Suppressor macrophage treated with lipopolysaccharide for 4 hours (primary cell): ENCODE measurements at regions not wholly inside any gene's neighbourhood (a gene's known extent, or its start where the extent isn't known, plus 50 kb on each side); places are given as distances from the start of the nearest gene placed in this dataset.

ENCODE experiments used
- DNase-seq: peaks from one replicate; pipeline ENCODE4 v3.0.0-alpha.2; 2020

DNA sequence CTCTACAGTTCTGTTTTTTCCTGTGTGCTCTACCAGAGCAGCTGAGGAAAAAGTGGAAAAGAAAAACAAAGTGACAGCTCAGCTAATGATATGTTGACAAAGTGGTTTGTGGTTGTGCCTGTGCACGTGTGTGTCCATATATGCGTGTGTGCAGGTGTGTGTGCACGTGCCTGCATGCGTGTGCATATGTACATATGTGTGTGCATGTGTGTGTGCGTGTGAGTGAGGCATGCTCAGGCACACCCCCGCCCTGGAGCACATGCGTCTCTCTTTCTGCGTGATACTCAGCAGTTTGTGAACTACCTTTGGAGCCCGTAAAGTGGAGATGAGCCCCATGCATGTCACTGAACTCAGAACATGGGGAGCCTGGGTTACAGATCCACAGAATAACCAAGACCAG lies 84.5 kb upstream of the GPR26 start:
- DNase-seq = no peak

- peak; percentile 82 for DNase-seq
Measured at GRCh38 chr10:123582084-123582989, 83.8 kb upstream of the GPR26 start.

GRCh38 chr10:123583639-123584418 lies 82.3 kb upstream of the GPR26 start:
- peak; percentile 72 for DNase-seq

DNA sequence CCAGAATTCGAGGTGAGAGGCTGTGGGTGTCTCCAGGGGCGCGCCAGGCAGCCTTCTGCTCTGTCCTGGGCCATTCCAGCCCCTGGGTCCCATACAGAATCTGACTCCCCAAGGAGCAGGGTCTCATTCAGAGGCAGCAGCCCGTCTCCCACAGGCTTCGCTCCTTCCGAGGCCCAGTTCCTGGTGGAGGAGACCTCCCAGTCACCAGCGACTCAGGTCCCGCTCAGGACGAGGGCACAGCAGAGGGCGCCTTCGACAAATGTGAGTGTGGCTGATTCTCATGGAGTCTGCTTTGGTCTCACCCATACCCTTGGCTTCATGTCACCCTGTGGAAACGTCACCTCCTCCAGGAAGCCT lies 81.8 kb upstream of the GPR26 start:
- no peak for DNase-seq

DNA sequence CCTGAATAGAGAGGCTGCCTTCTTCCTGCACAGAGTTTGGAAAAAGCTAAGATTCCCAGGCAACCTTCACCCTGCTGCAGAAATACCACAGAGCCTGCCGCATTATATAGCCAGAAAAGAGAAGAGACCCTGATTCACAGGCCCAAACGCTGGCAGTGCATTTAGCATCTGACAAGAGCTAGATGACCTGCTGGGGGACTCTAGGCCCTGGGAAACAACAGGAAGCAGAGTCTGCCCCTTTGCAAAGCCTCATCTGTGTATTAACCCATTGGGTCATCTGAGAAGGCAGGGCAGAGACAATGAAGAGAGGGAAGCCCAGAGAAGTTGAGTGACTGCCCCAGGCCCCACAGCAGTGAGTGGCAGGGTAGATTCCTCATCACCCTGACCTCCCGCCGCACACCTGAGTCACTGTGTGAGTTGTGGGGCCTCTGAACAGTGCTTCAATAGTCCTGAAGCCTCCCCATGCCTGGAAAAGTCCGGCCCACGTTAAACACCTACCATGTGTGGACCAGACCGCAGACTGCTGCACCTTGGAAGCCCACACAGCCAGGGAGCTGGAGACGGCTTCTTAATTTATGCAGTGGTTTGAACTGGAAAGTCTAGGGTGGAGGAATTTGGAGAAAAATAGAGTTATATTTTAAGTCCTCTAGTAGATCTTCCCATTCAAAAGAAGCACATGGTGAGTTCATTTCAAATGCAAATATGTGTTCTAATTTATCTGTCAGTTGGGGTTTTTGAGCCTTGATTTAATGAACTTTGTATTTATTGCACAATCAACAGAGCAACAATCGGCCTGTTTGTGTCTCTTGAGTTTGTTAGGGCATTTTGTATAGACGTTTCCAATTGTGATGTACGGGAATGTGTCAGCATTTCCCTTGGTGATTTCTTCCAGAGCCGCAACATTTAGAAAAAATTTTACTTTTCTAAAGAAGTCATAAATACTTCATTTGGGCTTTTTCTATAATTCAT lies 80.4 kb upstream of the GPR26 start:
- DNase-seq = no peak

DNA sequence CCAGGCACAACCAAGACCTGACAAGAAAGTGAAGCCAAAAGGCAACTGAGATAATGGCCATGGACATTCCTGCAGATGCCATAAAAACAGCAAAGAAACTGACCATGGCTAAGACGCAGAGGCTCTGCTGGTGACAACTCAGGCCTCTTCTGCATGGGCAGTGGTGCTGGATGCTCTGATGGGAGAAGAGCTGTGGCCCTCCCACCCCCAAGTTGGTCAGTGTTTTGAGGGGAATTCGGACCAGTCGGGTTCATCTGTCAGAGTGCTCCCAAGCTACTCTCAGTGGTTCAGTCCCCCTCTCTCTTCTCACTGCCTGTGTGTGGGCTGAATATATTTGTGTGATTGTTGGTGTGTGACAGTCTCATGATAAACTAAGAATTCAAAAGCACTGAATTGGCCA lies 79.0 kb upstream of the GPR26 start:
- no peak for DNase-seq

DNA sequence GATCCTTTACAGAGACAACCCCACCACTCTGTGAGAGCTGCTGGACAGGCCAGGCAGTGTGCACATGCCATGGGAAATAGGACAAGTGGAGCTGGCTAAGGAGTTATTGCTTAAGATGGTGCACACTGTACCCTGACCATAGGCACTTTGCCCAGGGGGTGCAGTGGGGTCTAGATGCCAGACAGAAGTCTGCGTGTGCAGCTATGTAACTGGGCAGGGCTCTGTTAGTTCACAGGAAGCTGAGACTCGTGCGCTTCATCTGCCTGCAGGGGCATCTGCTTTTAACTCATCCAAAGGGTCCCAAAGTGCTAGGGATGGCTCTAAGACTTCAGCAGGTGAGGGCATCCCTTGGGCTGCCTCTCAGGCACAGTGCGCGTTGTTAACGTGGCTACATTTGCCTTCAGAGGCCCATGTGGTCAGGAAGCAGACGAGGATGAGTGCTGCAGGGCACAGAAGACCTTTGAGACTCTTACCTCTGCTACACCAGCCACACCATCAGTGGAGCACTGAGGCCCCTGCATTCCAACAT lies 77.7 kb upstream of the GPR26 start:
- no peak for DNase-seq

GRCh38 chr10:123595661-123596060 lies 70.5 kb upstream of the GPR26 start:
- DNase-seq = no peak

GRCh38 chr10:123597676-123598075 lies 68.5 kb upstream of the GPR26 start:
- no peak for DNase-seq

- no peak for DNase-seq
Measured at GRCh38 chr10:123599366-123599849, 66.7 kb upstream of the GPR26 start.

- DNase-seq = no peak
Measured at GRCh38 chr10:123600177-123600576, 66.0 kb upstream of the GPR26 start.

DNA sequence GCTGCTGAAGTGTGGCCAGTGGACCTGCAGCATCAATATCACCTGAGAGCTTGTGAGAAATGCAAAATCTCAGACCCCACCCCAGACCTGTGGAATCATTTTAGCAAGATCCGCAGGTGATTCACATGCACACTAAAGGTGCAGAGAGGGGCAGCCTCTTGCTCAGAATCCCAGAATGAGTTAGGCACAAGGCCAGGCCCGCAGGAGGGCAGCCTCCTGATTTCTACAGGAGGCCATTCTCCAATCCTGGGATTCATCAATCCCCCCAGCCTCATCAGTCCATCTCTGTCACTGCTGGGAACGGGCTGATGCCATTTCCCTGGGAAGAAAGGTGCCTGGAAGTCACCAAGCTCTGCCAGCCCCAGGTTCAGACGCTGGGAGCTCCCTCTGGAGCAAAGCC lies 63.0 kb upstream of the GPR26 start:
- no peak for DNase-seq

DNA sequence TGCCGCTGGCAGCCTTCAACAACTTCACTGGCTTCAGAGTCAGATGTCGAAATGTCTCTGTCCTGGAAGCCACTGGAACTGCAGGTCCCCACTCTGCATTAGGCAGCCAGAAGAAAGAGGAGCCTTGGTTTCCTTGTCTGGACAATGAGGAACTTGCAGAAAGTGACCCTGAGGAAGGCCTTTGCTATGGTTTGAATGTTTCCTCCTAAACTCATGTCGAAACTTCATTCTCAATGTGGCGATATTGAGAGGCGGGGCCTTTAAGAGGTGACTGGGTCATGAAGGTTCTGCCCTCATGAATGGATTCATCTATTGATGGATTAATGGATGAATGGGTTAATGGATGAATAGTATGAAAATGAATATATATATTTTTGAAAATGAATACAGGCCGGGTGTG lies 61.6 kb upstream of the GPR26 start:
- peak; percentile 5 for DNase-seq

DNA sequence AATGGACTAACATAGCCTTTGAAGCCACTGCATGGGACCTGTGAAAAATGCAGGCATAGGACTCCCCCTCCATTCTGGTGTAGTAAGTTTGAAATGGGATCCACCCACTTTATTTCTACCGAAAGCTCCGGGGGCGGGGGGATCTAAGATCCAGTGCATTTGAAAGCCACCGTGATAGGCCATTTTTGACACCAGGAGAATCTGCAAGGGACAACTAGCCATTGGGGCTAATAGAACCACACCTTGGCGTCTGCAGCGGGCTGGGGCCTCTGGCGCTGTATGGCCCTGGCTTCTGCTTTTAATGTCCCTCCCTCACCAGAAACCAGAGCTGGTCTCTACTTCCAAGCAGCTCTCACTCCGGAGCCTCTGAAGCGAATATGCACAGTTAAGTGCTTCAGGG lies 60.1 kb upstream of the GPR26 start:
- no peak for DNase-seq

DNA sequence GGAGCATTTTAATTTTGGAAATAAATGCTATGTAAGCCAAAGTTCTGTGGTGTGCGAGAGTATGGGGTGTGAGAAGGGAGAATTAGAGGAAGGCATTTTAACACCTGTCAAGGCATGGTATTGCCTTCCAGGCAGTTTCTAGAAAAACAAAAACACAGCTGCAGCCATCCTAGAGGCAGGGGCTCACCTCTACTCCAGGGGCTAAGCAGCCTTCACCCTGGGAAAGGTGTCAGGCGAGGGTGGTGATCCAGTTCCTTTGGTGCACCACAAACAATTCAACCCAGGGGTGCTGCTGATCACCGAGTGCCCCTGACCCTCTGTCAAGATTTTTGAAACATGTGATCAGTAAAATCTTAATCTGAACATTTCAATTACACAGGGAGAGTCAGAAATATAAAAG lies 59.2 kb upstream of the GPR26 start:
- no peak for DNase-seq

DNA sequence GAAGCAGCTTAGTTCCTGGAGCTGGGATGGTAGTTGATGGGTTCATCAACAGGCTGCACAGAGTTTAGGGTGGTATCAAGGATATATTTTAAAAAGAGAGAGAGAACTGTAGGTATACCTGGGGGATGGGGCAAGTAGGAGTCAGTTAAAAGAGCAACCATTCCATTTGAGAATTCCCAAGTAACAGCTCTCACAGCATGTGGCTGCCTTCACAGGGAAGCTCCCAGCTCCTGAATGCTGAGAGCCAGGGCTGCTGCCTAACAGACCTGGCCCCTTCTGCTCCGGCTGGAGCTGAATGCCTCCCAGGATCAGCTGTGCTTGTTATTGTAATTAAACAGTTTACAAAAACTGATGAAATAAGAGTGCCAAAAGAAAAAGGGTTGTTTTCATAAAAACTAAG lies 58.8 kb upstream of the GPR26 start:
- no peak for DNase-seq

DNA sequence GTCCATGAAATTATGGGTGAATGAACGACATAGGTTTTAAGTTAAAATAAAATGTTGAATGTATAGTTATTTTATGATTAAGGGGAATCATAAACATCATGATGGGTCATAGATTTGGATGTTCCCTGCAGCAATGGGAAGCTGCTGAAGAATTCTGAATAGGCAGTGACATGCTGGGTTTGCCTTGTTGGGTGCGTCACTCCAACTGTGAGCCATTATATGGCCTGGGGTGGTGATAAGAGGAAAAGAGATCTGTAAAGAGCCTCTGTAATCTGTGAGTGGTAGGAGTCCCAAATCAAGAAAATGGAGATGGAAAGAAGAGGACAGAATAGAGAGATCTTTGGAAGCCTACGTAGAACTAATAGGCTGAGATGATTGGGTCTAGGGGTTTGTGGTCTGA lies 58.1 kb upstream of the GPR26 start:
- DNase-seq = no peak

DNA sequence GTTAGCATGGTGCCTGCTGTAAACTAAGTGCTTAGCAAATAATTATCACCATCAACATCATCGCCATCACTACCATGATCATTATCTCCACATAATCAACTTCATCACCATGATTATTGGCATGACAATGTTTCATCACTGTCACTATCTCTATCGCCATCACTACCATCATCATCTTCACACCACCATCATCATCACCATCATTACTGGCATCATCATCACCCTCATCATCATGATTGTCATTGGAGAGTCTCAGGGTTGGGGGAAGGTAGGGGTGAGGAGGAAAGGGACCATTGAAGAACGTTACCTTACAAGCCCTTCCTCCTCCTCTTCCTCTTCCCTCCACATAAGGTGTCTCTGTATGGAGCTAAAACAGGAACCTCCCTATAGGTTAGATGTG lies 54.9 kb upstream of the GPR26 start:
- DNase-seq = no peak

DNA sequence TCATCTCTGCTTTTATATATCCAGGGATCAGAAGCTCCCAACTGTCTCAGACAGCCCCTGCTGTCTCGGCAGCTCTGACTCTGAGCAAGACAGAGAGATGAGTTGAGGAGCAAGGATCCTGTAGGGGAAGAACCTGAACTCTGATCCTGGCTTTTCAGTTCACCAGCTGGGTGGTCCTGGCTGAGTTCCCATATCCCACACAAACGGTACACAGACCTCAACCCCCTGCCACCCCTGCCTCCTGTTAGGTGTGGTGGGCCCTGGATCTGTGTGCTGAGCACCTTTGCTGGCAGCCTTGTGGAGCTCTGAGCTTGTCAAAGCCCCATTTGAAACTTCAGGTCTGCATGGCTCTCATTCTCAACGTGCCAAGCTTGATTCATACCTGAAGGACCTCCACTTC lies 54.3 kb upstream of the GPR26 start:
- DNase-seq = no peak

DNA sequence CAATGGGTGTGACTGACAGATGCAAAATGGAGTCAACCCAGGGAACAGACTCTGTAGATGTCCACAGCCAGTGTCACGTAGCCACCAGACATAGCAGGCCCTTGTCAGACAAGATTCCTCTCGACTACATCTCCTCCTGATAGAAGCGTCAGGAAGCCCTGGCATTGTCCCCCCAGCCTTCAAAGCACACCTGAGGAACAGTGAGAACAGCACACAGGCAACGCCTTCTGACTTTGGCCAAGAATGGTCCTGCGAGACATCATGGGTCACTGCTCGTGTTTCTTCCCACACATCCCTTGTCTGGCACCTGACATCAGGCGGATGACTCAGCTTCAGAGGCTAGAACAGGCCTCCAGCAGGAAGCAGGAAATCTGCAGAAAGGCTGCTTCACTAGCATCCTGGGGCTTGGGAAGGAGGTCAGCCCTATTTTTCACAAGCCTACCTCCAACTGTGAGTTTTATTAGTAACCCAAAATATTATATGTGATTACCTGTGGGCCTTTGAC lies 52.8 kb upstream of the GPR26 start:
- DNase-seq = no peak

- peak; percentile 51 for DNase-seq
Measured at GRCh38 chr10:123614888-123615287, 51.3 kb upstream of the GPR26 start.
